Upper lobe of left lung (tissue), 4 donors: ENCODE measurements at regions not wholly inside any gene's neighbourhood (a gene's known extent, or its start where the extent isn't known, plus 50 kb on each side); places are given as distances from the start of the nearest gene placed in this dataset.

Source experiments
- POLR2A ChIP-seq, 4 donors: fragments of 450-650 bp; IDR thresholded peaks; one replicate each; pipeline ENCODE4 v1.5.1; 2016 to 2017; ENCODE audit warnings: antibody characterized with exemption in 4 of 4, mild to moderate bottlenecking in 2 of 4
- POLR2AphosphoS5 ChIP-seq, 2 donors: sonication (generic); formaldehyde crosslinking; IDR thresholded peaks; one replicate each; pipeline ENCODE4 v1.5.1; 2017; ENCODE audit warnings: antibody characterized with exemption in 2 of 2
- TF ChIP-seq, protein P1 (sequence below), 6 experiments: fragments of 450-650 bp in 4 of 6; fragments of 200-600 bp in 2 of 6; sonication (generic) in 2 of 6; IDR thresholded peaks; one replicate each; pipeline ENCODE4 v1.5.1; 2016 to 2019; ENCODE audit warnings: antibody characterized with exemption in 6 of 6

DNA sequence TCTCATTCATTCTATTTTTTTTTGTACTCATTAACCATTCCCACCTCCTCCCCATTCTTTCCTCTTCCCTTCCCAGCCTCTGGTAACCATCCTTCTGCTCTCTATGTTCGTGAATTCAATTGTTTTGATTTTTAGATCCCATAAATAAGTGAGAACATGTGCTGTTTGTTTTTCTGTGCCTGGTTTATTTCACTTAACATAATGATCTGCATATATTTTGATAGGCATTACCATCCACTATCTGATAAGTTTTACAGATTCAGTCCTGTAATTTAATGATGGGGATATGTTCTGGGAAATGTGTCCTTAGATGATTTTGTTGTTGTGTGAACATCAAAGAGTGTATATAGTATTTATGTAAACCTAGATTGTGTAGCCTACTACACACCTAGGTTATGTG lies 77.5 kb upstream of the CPHXL start:
- TF ChIP-seq, protein P1, sequence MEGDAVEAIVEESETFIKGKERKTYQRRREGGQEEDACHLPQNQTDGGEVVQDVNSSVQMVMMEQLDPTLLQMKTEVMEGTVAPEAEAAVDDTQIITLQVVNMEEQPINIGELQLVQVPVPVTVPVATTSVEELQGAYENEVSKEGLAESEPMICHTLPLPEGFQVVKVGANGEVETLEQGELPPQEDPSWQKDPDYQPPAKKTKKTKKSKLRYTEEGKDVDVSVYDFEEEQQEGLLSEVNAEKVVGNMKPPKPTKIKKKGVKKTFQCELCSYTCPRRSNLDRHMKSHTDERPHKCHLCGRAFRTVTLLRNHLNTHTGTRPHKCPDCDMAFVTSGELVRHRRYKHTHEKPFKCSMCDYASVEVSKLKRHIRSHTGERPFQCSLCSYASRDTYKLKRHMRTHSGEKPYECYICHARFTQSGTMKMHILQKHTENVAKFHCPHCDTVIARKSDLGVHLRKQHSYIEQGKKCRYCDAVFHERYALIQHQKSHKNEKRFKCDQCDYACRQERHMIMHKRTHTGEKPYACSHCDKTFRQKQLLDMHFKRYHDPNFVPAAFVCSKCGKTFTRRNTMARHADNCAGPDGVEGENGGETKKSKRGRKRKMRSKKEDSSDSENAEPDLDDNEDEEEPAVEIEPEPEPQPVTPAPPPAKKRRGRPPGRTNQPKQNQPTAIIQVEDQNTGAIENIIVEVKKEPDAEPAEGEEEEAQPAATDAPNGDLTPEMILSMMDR (IDR thresholded peaks at IDR 0.05): no peak
- TF ChIP-seq POLR2AphosphoS5 (IDR thresholded peaks at IDR 0.05): no peak
- no peak for TF ChIP-seq POLR2A (IDR thresholded peaks at IDR 0.05)
